Stimulated activated CD8-positive, alpha-beta memory T cell treated with anti-CD3 and anti-CD28 coated beads, Interleukin-12 subunit alpha, Interleukin-12 subunit beta, amount 100 ng/mL, for 24 hours (primary cell): ENCODE measurements at regions not wholly inside any gene's neighbourhood (a gene's known extent, or its start where the extent isn't known, plus 50 kb on each side); places are given as distances from the start of the nearest gene placed in this dataset.

Experiments used
- DNase-seq: peaks from one replicate; pipeline ENCODE4 v3.0.0-alpha.2; 2020; ENCODE audit errors: extremely low read depth

- no peak for DNase-seq
Observed at GRCh38 chr13:72246396-72246795, 379.4 kb upstream of the DACH1 start.

GRCh38 chr13:72244788-72245187 lies 377.8 kb upstream of the DACH1 start:
- no peak for DNase-seq

GRCh38 chr13:72230131-72230530 lies 363.1 kb upstream of the DACH1 start:
- DNase-seq = no peak

- DNase-seq = no peak
Observed at GRCh38 chr13:72229067-72229466, 362.1 kb upstream of the DACH1 start.

GRCh38 chr13:72221276-72221962 lies 354.4 kb upstream of the DACH1 start:
- no peak for DNase-seq

GRCh38 chr13:72218966-72219365 lies 352.0 kb upstream of the DACH1 start:
- DNase-seq = no peak

- DNase-seq = no peak
Observed at GRCh38 chr13:72217142-72217541, 350.1 kb upstream of the DACH1 start.

- DNase-seq = no peak
Observed at GRCh38 chr13:72208112-72208645, 341.2 kb upstream of the DACH1 start.

- DNase-seq = no peak
Observed at GRCh38 chr13:72205773-72206172, 338.8 kb upstream of the DACH1 start.

GRCh38 chr13:72204291-72204690 lies 337.3 kb upstream of the DACH1 start:
- DNase-seq = no peak

GRCh38 chr13:72201726-72202125 lies 334.7 kb upstream of the DACH1 start:
- DNase-seq = no peak

- no peak for DNase-seq
Observed at GRCh38 chr13:72199640-72200039, 332.6 kb upstream of the DACH1 start.

- no peak for DNase-seq
Observed at GRCh38 chr13:72198967-72199560, 332.1 kb upstream of the DACH1 start.

GRCh38 chr13:72198042-72198441 lies 331.0 kb upstream of the DACH1 start:
- DNase-seq = no peak

GRCh38 chr13:72195044-72195704 lies 328.2 kb upstream of the DACH1 start:
- DNase-seq = no peak

GRCh38 chr13:72194523-72194922 lies 327.5 kb upstream of the DACH1 start:
- DNase-seq = no peak

- DNase-seq = no peak
Observed at GRCh38 chr13:72186730-72187422, 319.9 kb upstream of the DACH1 start.

- no peak for DNase-seq
Observed at GRCh38 chr13:72185776-72186175, 318.8 kb upstream of the DACH1 start.

GRCh38 chr13:72181661-72182060 lies 314.7 kb upstream of the DACH1 start:
- DNase-seq = no peak

GRCh38 chr13:72180253-72180952 lies 313.4 kb upstream of the DACH1 start:
- no peak for DNase-seq

- no peak for DNase-seq
Observed at GRCh38 chr13:72174549-72174948, 307.5 kb upstream of the DACH1 start.

GRCh38 chr13:72170571-72170970 lies 303.6 kb upstream of the DACH1 start:
- no peak for DNase-seq
